H1 (cell line): ENCODE measurements at regions not wholly inside any gene's neighbourhood (a gene's known extent, or its start where the extent isn't known, plus 50 kb on each side); places are given as distances from the start of the nearest gene placed in this dataset.

ENCODE experiments used
- SRF ChIP-seq: IDR thresholded peaks from 2 replicates; pipeline ENCODE4 v1.6.1; 2011; ENCODE audit warnings: mild to moderate bottlenecking, low read depth, low read length, moderate library complexity
- TBP ChIP-seq: IDR thresholded peaks from 2 replicates; pipeline ENCODE4 v1.6.1; 2011; ENCODE audit warnings: low read depth, low read length, improper control_type of control experiment
- TF ChIP-seq, protein P1 (sequence below): IDR thresholded peaks from 2 replicates; pipeline ENCODE4 v1.6.1; 2012; ENCODE audit warnings: low read length, inconsistent platforms

DNA sequence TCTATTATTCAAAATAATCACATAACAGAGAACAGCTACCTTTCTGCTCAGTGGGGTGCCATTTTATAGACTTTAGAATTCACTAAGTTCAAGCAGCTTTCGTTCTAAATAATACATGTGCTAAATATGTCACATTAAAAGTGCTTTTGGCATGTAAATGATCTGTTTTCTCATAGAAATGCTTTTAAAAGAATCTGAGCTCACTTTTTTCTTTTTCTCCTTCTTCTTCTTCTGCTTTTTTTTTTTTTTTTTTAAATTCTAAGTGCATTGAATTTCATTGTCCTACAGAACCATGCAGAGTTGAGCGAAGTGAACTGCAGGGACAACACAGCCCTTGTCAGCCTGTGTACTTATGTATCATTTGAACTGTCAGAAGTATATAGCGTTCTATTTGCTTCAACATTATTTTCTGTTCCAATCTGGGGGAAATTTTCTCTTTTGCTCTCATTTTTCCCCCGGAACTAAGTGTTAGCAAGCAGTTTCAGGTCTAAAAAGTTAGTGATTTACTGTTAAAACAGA lies 193.8 kb upstream of the TMCO5A start (continued):
- no peak for TF ChIP-seq TBP
- TF ChIP-seq SRF, result no peak
- TF ChIP-seq, protein P1, sequence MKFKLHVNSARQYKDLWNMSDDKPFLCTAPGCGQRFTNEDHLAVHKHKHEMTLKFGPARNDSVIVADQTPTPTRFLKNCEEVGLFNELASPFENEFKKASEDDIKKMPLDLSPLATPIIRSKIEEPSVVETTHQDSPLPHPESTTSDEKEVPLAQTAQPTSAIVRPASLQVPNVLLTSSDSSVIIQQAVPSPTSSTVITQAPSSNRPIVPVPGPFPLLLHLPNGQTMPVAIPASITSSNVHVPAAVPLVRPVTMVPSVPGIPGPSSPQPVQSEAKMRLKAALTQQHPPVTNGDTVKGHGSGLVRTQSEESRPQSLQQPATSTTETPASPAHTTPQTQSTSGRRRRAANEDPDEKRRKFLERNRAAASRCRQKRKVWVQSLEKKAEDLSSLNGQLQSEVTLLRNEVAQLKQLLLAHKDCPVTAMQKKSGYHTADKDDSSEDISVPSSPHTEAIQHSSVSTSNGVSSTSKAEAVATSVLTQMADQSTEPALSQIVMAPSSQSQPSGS, result no peak
